IPS DF 6.9 (cell line): ENCODE measurements at regions not wholly inside any gene's neighbourhood (a gene's known extent, or its start where the extent isn't known, plus 50 kb on each side); places are given as distances from the start of the nearest gene placed in this dataset.

Source experiments
- DNase-seq: peaks from one replicate; pipeline ENCODE4 v3.0.0-alpha.2; 2013; ENCODE audit warnings: low read depth, low spot score
- H3K27ac ChIP-seq: one replicate; pipeline ENCODE4 v1.5.1; 2013; ENCODE audit warnings: low read length, control low read depth
- H3K27me3 ChIP-seq: 2 replicates; pipeline ENCODE4 v1.6.1; 2013; ENCODE audit warnings: mild to moderate bottlenecking, low read length; ENCODE audit not compliant: control insufficient read depth, insufficient read depth
- H3K36me3 ChIP-seq: 2 replicates; pipeline ENCODE4 v1.6.1; 2013; ENCODE audit warnings: low read length; ENCODE audit not compliant: control insufficient read depth, insufficient read depth
- H3K4me1 ChIP-seq: 2 replicates; pipeline ENCODE4 v1.6.1; 2013; ENCODE audit warnings: low read length; ENCODE audit not compliant: control insufficient read depth, insufficient read depth
- H3K4me3 ChIP-seq: 2 replicates; pipeline ENCODE4 v1.5.1; 2013; ENCODE audit warnings: mild to moderate bottlenecking, low read length
- H3K9me3 ChIP-seq: 2 replicates; pipeline ENCODE4 v1.6.1; 2013; ENCODE audit warnings: low read length, inconsistent platforms; ENCODE audit not compliant: control insufficient read depth, insufficient read depth
- WGBS: extraction: QIAGEN DNeasy Blood & Tissue Kit; methylation state at CpG from one replicate; pipeline ENCODE4 v1.1.7; 2013; ENCODE audit warnings: mixed read lengths, missing lambda C conversion rate; ENCODE audit not compliant: insufficient read length, insufficient coverage; 5-methylcytosine and 5-hydroxymethylcytosine counted together

DNA sequence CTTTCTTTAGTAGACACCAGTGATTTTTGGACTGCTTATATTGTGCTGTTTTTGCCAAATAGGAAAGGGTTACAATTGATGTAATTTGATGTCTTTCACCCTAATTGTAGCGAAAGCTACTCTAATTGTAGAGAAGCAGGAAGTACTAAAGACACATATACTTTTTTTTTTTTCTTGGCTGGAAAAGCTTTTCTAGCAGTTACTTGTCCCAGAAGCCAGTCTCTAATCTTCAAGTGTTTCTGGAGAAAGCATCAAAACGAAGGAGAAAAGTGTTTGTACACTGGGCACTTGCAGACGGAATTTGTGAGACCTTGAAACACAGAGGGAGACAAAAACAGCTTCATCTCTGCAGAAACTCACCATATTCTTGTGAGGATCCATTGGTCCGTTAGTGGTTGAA is 616.5 kb upstream of the LCORL start:
- DNase-seq = no peak
- no CpG with 5 or more reads among the region's 4 CpGs for WGBS
- H3K4me3 ChIP-seq = no peak overlapping the region
- H3K36me3 ChIP-seq = no peaks in the 10 kb centered on the region
- H3K27me3 ChIP-seq = no peaks in the 10 kb centered on the region
- no peak overlapping the region for H3K27ac ChIP-seq
- no peaks in the 10 kb centered on the region; the same call in 1 of the 2 replicates for H3K9me3 ChIP-seq
- H3K4me1 ChIP-seq = no peaks in the 10 kb centered on the region

DNA sequence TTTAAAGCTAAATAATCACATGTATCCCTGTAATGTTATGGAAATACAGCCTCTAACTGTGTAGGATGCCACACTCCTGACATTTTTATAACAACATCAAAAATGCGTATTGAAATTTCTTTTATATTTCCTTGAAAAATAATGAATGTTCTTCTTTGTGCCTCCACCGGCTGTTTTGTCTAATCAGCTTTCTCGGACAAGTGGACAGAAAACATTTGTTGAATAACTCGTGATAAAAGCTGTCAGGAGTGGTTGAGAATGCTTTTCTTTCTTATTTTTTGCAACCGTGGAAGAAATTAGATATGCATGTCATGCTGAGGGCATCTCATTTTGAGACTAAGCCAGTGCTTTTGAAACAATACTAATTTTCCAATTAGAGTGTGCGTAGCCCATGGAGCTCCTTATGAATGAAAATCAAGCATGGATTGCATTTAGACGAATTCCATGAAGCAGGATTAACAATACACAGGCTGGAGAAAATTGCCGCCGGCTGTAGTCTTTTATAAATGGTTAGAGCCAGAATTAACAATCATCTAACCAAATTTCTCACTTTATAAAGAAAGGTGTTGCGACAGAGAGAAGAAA is 614.5 kb upstream of the LCORL start:
- Histone ChIP-seq H3K36me3 (no peaks in the 10 kb centered on the region), H3K27me3 (no peaks in the 10 kb centered on the region), H3K4me1 (no peaks in the 10 kb centered on the region), H3K9me3 (no peaks in the 10 kb centered on the region; the same call in 1 of the 2 replicates), H3K27ac (no peak overlapping the region), H3K4me3 (no peak overlapping the region)
- DNase-seq = no peak
- no CpG with 5 or more reads among the region's 10 CpGs for WGBS

DNA sequence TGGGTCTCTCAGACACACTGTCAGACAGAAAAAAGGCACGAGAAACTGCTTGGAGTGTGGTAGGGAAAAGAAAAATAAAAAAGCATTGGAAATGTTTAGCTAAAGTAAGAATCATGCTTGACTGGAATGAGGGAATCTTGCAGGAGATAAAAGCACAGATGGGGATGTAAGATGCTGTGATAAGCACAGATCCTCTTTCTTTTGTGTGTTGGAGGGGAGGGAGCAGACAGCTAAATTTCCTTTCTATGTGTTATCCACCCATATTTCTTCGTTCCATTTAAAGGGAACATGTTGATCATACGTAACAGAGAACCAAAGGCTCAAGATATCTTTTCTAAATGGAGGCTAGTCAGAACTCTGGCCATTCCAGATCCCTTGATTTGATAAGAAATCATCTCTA is 614.0 kb upstream of the LCORL start:
- Histone ChIP-seq H3K27me3 (no peaks in the 10 kb centered on the region), H3K4me1 (no peaks in the 10 kb centered on the region), H3K36me3 (no peaks in the 10 kb centered on the region), H3K9me3 (no peaks in the 10 kb centered on the region; the same call in 1 of the 2 replicates), H3K27ac (no peak overlapping the region), H3K4me3 (no peak overlapping the region)
- DNase-seq = no peak
- no CpG with 5 or more reads among the region's 3 CpGs for WGBS

DNA sequence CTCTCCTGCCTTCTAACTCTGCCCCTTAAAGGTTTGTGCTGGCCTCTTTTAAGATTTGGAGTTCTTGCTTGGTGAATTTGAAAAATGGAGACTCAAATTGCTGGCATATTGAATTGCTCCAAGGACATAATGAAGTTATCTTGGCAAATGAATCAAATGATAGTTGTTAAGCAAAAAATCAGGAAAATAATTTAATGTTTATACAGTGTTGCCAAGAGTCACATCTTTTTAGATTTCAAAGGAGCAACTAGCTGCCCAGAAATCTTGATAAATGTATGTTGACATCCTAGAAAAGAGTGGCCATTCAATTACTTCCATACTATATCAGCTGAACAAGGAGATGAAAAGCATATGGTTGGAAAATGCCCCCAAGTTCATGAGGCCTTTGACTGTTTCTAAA is 610.0 kb upstream of the LCORL start:
- Histone ChIP-seq H3K36me3 (no peaks in the 10 kb centered on the region), H3K4me3 (no peak overlapping the region), H3K9me3 (no peaks in the 10 kb centered on the region; the same call in 1 of the 2 replicates), H3K27ac (no peak overlapping the region), H3K27me3 (no peaks in the 10 kb centered on the region), H3K4me1 (no peaks in the 10 kb centered on the region)
- DNase-seq = no peak

DNA sequence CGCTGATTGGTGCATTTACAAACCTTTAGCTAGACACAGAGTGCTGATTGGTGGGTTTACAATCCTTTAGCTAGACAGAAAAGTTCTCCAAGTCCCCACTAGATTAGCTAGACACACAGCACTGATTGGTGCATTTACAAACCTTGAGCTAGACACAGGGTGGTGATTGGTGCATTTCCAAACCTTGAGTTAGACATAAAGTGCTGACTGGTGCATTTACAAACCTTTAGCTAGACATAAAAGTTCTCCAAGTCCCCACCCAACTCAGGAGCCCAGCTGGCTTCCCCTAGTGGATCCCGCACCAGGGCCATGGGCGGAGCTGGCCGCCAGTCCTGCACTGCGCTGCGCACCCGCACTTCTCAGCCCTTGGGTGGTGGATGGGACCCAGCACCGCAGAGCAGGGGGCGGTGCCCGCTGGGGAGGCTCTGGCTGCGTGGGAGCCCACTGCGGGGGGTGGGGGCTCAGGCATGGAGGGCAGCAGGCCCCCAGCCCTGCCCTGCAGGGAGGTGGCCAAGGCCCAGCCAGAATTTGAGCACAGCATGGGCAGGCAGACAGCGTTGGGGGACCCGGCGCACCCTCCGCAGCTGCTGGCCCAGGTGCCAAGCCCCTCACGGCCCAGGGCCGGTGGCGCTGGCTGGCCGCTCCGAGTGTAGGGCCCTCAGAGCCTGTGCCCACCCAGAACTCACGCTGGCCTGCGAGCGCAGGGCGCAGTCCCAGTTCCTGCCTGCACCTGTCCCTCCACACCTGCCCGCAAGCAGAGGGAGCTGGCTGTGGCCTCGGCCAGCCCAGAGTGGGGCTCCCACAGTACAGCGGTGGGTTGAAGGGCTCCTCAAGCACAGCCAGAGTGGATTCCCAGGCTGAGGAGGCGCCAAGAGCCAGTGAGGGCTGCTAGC is 608.9 kb upstream of the LCORL start:
- H3K36me3 ChIP-seq = no peaks in the 10 kb centered on the region
- no peak overlapping the region for H3K4me3 ChIP-seq
- WGBS = no CpG with 5 or more reads among the region's 29 CpGs
- no peaks in the 10 kb centered on the region for H3K27me3 ChIP-seq
- H3K4me1 ChIP-seq = no peaks in the 10 kb centered on the region
- H3K9me3 ChIP-seq = no peaks in the 10 kb centered on the region; the same call in 1 of the 2 replicates
- DNase-seq = no peak
- H3K27ac ChIP-seq = no peak overlapping the region

DNA sequence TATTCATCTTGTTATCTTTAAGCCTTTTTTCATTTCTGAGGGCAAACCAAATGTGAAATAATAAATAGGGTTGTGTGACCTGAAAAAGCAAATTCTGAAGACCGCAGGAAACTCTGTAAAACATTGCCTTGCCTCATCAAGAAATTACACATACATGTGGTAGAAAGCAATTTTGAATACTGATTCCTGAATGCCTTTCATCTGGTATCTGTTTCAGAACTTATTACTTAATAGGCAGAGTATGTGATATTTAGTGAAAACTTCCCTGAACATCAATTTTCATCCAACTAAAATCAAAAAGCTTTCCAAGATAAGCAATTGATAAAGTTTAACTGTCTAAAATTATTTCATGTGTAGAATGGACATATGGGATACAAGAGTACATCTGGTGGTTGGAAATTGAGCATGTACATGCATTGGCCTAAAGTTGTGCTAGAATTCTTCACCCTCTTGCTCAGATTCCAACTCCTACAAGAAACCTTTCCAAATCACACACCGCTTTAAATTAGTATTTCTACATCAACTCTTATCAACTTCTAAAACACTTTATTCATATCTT is 606.0 kb upstream of the LCORL start:
- no peaks in the 10 kb centered on the region for H3K36me3 ChIP-seq
- H3K4me1 ChIP-seq = no peaks in the 10 kb centered on the region
- no peak for DNase-seq
- 100% methylated on average over 1 of the region's 2 CpGs for WGBS
- H3K9me3 ChIP-seq = no peaks in the 10 kb centered on the region; the same call in 1 of the 2 replicates
- H3K27me3 ChIP-seq = no peaks in the 10 kb centered on the region
- H3K4me3 ChIP-seq = no peak overlapping the region
- no peak overlapping the region for H3K27ac ChIP-seq

DNA sequence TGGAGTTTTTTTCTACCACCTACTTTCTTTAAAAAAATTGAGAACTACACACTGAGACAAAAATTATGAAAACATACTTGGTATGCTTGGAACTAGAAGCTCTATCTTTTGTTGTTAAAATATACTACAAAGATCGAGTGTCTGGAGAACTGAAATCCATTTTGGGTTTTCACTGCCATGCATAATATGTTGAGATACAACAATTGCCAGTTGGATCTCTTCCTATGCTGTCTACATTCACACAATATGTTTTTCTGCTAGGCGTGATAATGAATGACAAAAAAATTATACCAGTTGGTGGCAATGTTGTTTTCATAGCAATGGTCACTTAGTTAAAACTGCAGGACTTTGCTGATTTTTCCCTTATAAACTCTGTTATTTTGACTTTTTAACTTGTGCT is 605.4 kb upstream of the LCORL start:
- H3K4me1 ChIP-seq = no peaks in the 10 kb centered on the region
- H3K9me3 ChIP-seq = no peaks in the 10 kb centered on the region; the same call in 1 of the 2 replicates
- no peaks in the 10 kb centered on the region for H3K36me3 ChIP-seq
- no peak overlapping the region for H3K27ac ChIP-seq
- WGBS = no CpG with 5 or more reads among the region's 2 CpGs
- H3K4me3 ChIP-seq = no peak overlapping the region
- no peak for DNase-seq
- H3K27me3 ChIP-seq = no peaks in the 10 kb centered on the region

DNA sequence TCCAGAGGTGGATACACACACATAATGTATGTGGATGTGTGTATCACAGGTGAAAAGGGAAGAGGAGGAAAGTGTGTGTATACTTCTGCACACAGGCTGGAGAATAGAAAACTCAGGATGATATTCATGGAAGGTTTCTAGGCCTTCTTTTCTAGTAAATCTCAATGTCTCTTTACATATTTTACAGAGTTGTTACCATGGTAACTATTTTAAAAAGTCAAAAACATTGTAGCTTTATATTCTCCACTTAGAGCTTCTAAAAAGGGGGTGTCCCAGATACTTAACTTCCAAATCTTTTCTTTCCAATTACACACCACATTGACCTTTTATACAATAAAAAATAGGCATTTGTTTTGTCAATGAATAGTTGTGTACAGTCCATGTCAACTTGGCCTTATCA is 604.8 kb upstream of the LCORL start:
- Histone ChIP-seq H3K4me3 (no peak overlapping the region), H3K27me3 (no peaks in the 10 kb centered on the region), H3K27ac (no peak overlapping the region), H3K36me3 (no peaks in the 10 kb centered on the region), H3K4me1 (no peaks in the 10 kb centered on the region), H3K9me3 (no peaks in the 10 kb centered on the region; the same call in 1 of the 2 replicates)
- DNase-seq = no peak

DNA sequence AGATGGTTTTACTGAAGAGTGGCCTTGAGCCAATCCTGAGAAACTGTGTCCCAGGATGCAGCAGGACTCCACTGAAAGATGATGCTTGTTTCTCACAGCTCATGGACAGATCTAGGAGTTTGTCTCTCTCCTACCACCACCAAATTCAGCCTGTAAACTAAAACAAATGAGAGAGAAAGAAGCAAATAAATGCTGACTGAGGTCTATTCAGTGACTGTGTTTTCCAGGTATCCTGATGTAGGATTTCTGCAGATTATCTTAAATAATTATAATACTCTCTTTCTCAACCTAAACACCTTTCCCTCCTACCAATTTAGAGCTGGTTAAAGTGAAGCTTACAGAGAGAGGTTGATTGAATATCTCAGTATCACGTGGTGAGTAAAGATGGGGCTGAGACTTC is 599.6 kb upstream of the LCORL start:
- H3K4me3 ChIP-seq = no peak overlapping the region
- no peak for DNase-seq
- H3K27ac ChIP-seq = no peak overlapping the region
- no peaks in the 10 kb centered on the region for H3K4me1 ChIP-seq
- no peaks in the 10 kb centered on the region for H3K36me3 ChIP-seq
- no peaks in the 10 kb centered on the region for H3K9me3 ChIP-seq
- H3K27me3 ChIP-seq = no peaks in the 10 kb centered on the region
- WGBS = no CpG with 5 or more reads among the region's 1 CpG

DNA sequence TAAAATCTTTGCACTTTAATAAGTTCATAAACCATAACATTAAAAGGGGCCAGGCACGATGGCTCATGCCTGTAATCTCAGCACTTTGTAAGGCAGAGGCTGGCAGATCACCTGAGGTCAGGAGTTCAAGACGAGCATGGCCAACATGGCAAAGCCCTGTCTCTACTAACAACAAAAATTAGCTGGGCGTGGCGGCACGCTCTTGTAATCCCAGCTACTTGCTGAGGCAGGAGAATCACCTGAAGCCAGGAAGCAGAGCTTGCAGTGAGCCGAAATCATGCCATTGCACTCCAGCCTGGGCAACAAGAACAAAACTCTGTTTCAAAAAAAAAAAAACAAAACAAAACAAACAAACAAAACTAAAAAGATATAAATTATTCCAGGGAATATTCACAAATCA is 595.2 kb upstream of the LCORL start:
- Histone ChIP-seq H3K9me3 (no peaks in the 10 kb centered on the region), H3K27me3 (no peaks in the 10 kb centered on the region), H3K4me3 (no peak overlapping the region), H3K36me3 (no peaks in the 10 kb centered on the region), H3K27ac (no peak overlapping the region), H3K4me1 (no peaks in the 10 kb centered on the region)
- no CpG with 5 or more reads among the region's 6 CpGs for WGBS
- DNase-seq = no peak
